ENCODE measurements at regions not wholly inside any gene's neighbourhood (a gene's known extent, or its start where the extent isn't known, plus 50 kb on each side); places are given as distances from the start of the nearest gene placed in this dataset.

DNA sequence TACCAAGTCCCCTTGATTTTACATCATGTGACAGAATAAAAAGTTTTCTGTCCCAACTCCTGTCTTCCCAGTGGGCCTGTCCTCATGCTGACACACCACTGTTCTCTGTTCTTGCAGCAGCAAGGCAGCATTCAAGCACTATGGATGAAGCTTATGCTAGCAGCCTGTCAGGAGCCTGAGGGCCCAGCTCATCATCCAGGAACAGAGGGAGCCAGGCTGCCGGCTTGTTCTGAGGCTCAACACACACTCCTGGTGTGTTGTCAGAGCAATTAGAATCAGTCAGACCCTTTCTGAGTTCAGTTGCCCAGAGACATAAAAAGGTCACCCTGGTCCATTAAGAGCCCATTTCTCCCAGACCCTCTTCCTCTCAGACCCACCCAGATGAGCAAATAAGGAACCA, 282.9 kb downstream of the SEC16B start:
- TF ChIP-seq, protein P1, sequence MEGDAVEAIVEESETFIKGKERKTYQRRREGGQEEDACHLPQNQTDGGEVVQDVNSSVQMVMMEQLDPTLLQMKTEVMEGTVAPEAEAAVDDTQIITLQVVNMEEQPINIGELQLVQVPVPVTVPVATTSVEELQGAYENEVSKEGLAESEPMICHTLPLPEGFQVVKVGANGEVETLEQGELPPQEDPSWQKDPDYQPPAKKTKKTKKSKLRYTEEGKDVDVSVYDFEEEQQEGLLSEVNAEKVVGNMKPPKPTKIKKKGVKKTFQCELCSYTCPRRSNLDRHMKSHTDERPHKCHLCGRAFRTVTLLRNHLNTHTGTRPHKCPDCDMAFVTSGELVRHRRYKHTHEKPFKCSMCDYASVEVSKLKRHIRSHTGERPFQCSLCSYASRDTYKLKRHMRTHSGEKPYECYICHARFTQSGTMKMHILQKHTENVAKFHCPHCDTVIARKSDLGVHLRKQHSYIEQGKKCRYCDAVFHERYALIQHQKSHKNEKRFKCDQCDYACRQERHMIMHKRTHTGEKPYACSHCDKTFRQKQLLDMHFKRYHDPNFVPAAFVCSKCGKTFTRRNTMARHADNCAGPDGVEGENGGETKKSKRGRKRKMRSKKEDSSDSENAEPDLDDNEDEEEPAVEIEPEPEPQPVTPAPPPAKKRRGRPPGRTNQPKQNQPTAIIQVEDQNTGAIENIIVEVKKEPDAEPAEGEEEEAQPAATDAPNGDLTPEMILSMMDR (IDR thresholded peaks at IDR 0.05; ENCODE audit: poor library complexity, severe bottlenecking), result no peak
- no peak for TF ChIP-seq TAF1 (IDR thresholded peaks at IDR 0.05; ENCODE audit: low read depth)
- TF ChIP-seq RAD21 (conservative IDR thresholded peaks at IDR 0.05), result no peak
- TF ChIP-seq, protein P2, sequence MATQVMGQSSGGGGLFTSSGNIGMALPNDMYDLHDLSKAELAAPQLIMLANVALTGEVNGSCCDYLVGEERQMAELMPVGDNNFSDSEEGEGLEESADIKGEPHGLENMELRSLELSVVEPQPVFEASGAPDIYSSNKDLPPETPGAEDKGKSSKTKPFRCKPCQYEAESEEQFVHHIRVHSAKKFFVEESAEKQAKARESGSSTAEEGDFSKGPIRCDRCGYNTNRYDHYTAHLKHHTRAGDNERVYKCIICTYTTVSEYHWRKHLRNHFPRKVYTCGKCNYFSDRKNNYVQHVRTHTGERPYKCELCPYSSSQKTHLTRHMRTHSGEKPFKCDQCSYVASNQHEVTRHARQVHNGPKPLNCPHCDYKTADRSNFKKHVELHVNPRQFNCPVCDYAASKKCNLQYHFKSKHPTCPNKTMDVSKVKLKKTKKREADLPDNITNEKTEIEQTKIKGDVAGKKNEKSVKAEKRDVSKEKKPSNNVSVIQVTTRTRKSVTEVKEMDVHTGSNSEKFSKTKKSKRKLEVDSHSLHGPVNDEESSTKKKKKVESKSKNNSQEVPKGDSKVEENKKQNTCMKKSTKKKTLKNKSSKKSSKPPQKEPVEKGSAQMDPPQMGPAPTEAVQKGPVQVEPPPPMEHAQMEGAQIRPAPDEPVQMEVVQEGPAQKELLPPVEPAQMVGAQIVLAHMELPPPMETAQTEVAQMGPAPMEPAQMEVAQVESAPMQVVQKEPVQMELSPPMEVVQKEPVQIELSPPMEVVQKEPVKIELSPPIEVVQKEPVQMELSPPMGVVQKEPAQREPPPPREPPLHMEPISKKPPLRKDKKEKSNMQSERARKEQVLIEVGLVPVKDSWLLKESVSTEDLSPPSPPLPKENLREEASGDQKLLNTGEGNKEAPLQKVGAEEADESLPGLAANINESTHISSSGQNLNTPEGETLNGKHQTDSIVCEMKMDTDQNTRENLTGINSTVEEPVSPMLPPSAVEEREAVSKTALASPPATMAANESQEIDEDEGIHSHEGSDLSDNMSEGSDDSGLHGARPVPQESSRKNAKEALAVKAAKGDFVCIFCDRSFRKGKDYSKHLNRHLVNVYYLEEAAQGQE (IDR thresholded peaks at IDR 0.05; ENCODE audit: borderline replicate concordance), result no peak
- no peak for TF ChIP-seq EZH2 (IDR thresholded peaks at IDR 0.05; ENCODE audit: borderline replicate concordance, insufficient read depth, low read length, poor library complexity, severe bottlenecking)
